Fibroblast of lung (primary cell): ENCODE measurements at regions not wholly inside any gene's neighbourhood (a gene's known extent, or its start where the extent isn't known, plus 50 kb on each side); places are given as distances from the start of the nearest gene placed in this dataset.

Source experiments
- EZH2 ChIP-seq: IDR thresholded peaks from 2 replicates; pipeline ENCODE4 v1.5.1; 2012; ENCODE audit warnings: low read length, control low read depth, mild to moderate bottlenecking; ENCODE audit errors: missing control alignments
- TF ChIP-seq, protein P1 (sequence below), 2 donors: IDR thresholded peaks in 1 of 2; conservative IDR thresholded peaks in 1 of 2; 1 replicate in 1 of 2; 2 replicates in 1 of 2; pipeline ENCODE4 v1.5.1; 2011 to 2012; ENCODE audit warnings: low read length in 2 of 2, control low read depth in 1 of 2, inconsistent platforms in 1 of 2, low read depth in 1 of 2, mild to moderate bottlenecking in 1 of 2

DNA sequence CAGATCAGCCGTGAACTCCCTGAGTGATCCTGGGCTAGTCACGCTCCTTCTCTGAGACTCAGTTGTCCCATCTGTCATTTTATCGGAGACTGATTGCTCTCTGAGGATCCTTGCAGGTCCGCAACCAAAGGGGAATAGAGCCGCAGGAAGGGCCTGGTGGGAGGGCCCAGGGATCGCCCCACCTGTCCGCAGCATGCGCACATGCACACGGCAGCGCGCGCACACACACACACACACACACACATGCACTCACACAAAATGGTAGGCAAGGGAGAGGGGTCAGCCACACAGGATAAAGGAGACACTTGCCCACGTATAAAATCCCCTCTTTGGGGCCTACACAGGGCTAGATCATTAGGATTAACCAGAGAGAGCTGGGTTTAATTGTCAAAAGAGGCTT lies 95.6 kb upstream of the FOXP4 start:
- TF ChIP-seq, protein P1, sequence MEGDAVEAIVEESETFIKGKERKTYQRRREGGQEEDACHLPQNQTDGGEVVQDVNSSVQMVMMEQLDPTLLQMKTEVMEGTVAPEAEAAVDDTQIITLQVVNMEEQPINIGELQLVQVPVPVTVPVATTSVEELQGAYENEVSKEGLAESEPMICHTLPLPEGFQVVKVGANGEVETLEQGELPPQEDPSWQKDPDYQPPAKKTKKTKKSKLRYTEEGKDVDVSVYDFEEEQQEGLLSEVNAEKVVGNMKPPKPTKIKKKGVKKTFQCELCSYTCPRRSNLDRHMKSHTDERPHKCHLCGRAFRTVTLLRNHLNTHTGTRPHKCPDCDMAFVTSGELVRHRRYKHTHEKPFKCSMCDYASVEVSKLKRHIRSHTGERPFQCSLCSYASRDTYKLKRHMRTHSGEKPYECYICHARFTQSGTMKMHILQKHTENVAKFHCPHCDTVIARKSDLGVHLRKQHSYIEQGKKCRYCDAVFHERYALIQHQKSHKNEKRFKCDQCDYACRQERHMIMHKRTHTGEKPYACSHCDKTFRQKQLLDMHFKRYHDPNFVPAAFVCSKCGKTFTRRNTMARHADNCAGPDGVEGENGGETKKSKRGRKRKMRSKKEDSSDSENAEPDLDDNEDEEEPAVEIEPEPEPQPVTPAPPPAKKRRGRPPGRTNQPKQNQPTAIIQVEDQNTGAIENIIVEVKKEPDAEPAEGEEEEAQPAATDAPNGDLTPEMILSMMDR (conservative IDR thresholded peaks at IDR 0.05 in 1 of 2, IDR thresholded peaks at IDR 0.05 in 1 of 2; ENCODE audit: low read depth in 1 of 2, low read length in 2 of 2): no peak
- TF ChIP-seq EZH2: no peak
